GM12878 (cell line): ENCODE measurements at regions not wholly inside any gene's neighbourhood (a gene's known extent, or its start where the extent isn't known, plus 50 kb on each side); places are given as distances from the start of the nearest gene placed in this dataset.

Experiments used
- BCL11A ChIP-seq: IDR thresholded peaks from 2 replicates; pipeline ENCODE4 v1.6.1; 2011; ENCODE audit warnings: low read depth, low read length
- BCL3 ChIP-seq: IDR thresholded peaks from 2 replicates; pipeline ENCODE4 v1.6.1; 2011; ENCODE audit warnings: borderline replicate concordance, low read depth, mild to moderate bottlenecking, moderate library complexity, low read length; ENCODE audit not compliant: insufficient read depth, poor library complexity, severe bottlenecking
- CREM ChIP-seq: IDR thresholded peaks from 2 replicates; pipeline ENCODE4 v1.6.1; 2014; ENCODE audit warnings: antibody characterized with exemption, low read depth
- CTCF ChIP-seq, 3 experiments: IDR thresholded peaks in 2 of 3; conservative IDR thresholded peaks in 1 of 3; 2 replicates each; pipeline ENCODE4 v1.5.1; 2011; ENCODE audit warnings: low read depth in 3 of 3, low read length in 3 of 3, mild to moderate bottlenecking in 3 of 3, control low read depth in 2 of 3, moderate library complexity in 2 of 3, inconsistent platforms in 1 of 3, mixed read lengths in 1 of 3; ENCODE audit not compliant: control insufficient read depth in 2 of 3, insufficient read depth in 1 of 3; ENCODE audit errors: extremely low read depth in 1 of 3
- EP300 ChIP-seq, 2 experiments: fragments of 150-350 bp in 1 of 2; IDR thresholded peaks; 2 replicates each; pipeline ENCODE4 v1.6.1; 2011 to 2012; ENCODE audit warnings: low read depth in 2 of 2, low read length in 2 of 2, borderline replicate concordance in 1 of 2, improper control_type of control experiment in 1 of 2, inconsistent platforms in 1 of 2; ENCODE audit not compliant: control insufficient read depth in 1 of 2
- FOS ChIP-seq: IDR thresholded peaks from 3 replicates; pipeline ENCODE4 v1.6.1; 2011; ENCODE audit warnings: borderline replicate concordance; ENCODE audit not compliant: insufficient read length; ENCODE audit errors: extremely low read depth
- MXI1 ChIP-seq: fragments of 150-350 bp; IDR thresholded peaks from 2 replicates; pipeline ENCODE4 v1.6.1; 2011; ENCODE audit warnings: low read depth, mild to moderate bottlenecking, inconsistent platforms, low read length, improper control_type of control experiment
- NBN ChIP-seq: fragments of 450-650 bp; IDR thresholded peaks from 2 replicates; pipeline ENCODE4 v1.6.1; 2016
- NR2F1 ChIP-seq: fragments of 450-650 bp; conservative IDR thresholded peaks from 2 replicates; pipeline ENCODE4 v1.6.1; 2017; ENCODE audit warnings: mild to moderate bottlenecking
- PAX5 ChIP-seq: IDR thresholded peaks from 2 replicates; pipeline ENCODE4 v1.6.1; 2011; ENCODE audit warnings: low read depth, low read length, borderline replicate concordance
- POLR2A ChIP-seq: IDR thresholded peaks from 2 replicates; pipeline ENCODE4 v1.6.1; 2011; ENCODE audit warnings: low read depth, mild to moderate bottlenecking, low read length
- RBBP5 ChIP-seq: fragments of 200-600 bp; sonication (generic); conservative IDR thresholded peaks from 2 replicates; pipeline ENCODE4 v1.6.1; 2016
- TCF12 ChIP-seq: IDR thresholded peaks from 2 replicates; pipeline ENCODE4 v1.6.1; 2011; ENCODE audit warnings: low read depth, mild to moderate bottlenecking, low read length
- TCF3 ChIP-seq: IDR thresholded peaks from 2 replicates; pipeline ENCODE4 v1.6.1; 2012; ENCODE audit warnings: low read depth, mild to moderate bottlenecking, low read length, borderline replicate concordance; ENCODE audit not compliant: insufficient read depth

DNA sequence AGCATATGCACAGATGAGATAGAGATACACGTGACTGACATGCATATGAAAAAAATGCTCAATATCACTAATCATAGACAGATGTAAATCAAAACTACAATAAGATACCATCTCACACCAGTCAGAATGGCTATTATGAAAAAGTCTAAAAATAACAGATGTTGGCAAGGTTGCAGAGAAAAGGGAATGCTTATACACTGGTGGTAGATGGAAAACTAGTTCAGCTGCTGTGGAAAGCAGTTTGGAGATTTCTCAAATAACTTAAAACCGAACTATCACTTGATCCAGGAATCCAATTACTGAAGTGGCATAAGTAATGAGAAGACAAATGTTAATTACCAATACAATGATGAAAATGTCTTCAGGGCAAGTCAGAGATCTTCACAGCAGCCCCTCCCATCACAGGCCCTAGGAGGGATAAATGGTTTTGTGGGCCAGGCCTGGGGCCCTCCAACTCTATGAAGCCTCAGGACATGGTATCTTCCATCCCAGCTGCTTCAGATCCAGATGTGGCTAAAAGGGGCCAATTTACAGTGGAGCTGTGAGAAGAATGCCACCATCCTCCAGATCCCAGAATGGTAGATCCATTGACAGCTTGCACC, 71.4 kb upstream of the PLSCR4 start:
- TF ChIP-seq CTCF (IDR thresholded peaks at IDR 0.05 in 2 of 3, conservative IDR thresholded peaks at IDR 0.05 in 1 of 3; ENCODE audit: control insufficient read depth in 2 of 3, extremely low read depth in 1 of 3, insufficient read depth in 1 of 3, low read depth in 3 of 3, low read length in 3 of 3), result no peak
- no peak for TF ChIP-seq BCL11A
- TF ChIP-seq TCF3, result no peak
- TF ChIP-seq NR2F1, result no peak
- TF ChIP-seq BCL3, result no peak
- TF ChIP-seq MXI1, result no peak
- TF ChIP-seq NBN, result no peak
- no peak for TF ChIP-seq EP300 (IDR thresholded peaks at IDR 0.05; ENCODE audit: borderline replicate concordance in 1 of 2, control insufficient read depth in 1 of 2, low read depth in 2 of 2, low read length in 2 of 2)
- TF ChIP-seq RBBP5, result no peak
- no peak for TF ChIP-seq TCF12
- no peak for TF ChIP-seq FOS
- TF ChIP-seq PAX5, result no peak
- no peak for TF ChIP-seq CREM
- no peak for TF ChIP-seq POLR2A
